Subcutaneous abdominal adipose tissue (tissue), 5 donors: ENCODE measurements at regions not wholly inside any gene's neighbourhood (a gene's known extent, or its start where the extent isn't known, plus 50 kb on each side); places are given as distances from the start of the nearest gene placed in this dataset.

Experiments
- H3K27ac ChIP-seq: one replicate; pipeline ENCODE4 v1.7.0; 2013; ENCODE audit warnings: low read depth, mild to moderate bottlenecking, inconsistent platforms, low read length, moderate library complexity
- H3K27me3 ChIP-seq, 5 donors: one replicate each; pipeline ENCODE4 v1.7.0; 2013; ENCODE audit warnings: low read length in 5 of 5, inconsistent platforms in 1 of 5; ENCODE audit not compliant: control insufficient read depth in 5 of 5, insufficient read depth in 4 of 5
- H3K36me3 ChIP-seq, 5 donors: one replicate each; pipeline ENCODE4 v1.7.0; 2013; ENCODE audit warnings: low read length in 5 of 5; ENCODE audit not compliant: control insufficient read depth in 5 of 5, insufficient read depth in 5 of 5
- H3K4me1 ChIP-seq, 5 donors: one replicate each; pipeline ENCODE4 v1.7.0; 2013; ENCODE audit warnings: low read length in 5 of 5, mild to moderate bottlenecking in 3 of 5, moderate library complexity in 1 of 5; ENCODE audit not compliant: control insufficient read depth in 5 of 5, insufficient read depth in 5 of 5
- H3K4me3 ChIP-seq, 5 donors: one replicate each; pipeline ENCODE4 v1.7.0; 2013; ENCODE audit warnings: low read length in 5 of 5, low read depth in 1 of 5
- H3K9ac ChIP-seq, 5 donors: one replicate each; pipeline ENCODE4 v1.7.0; 2013; ENCODE audit warnings: low read length in 5 of 5, mild to moderate bottlenecking in 4 of 5, moderate library complexity in 3 of 5
- H3K9me3 ChIP-seq, 5 donors: one replicate each; pipeline ENCODE4 v1.7.0; 2013; ENCODE audit warnings: low read length in 5 of 5; ENCODE audit not compliant: control insufficient read depth in 5 of 5
- donor health status: healthy.
- donor health status: healthy.
- donor health status: healthy.
- donor health status: healthy.
- donor health status: healthy.

DNA sequence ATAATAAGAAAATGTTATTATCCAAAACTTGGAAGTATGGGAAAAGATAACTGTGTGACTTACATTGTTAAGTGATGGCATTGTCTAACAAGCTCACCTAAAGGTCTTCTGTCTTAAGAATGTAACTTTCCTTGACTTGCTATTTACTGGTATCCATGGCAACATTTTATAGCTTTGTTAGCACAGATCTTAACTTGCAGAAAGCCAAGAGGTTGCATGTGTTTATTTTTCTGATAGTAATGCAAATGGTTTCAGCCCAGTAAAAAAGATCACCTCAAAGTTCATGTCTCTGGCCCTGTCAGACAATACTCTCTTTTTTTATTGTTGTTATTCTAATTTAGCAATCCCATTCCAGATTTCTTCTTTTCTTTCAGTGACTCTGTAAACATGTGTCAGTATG is 425.3 kb downstream of the SPRY1 start:
- Histone ChIP-seq H3K9me3 (no peaks in the 10 kb centered on the region), H3K27me3 (no peaks in the 10 kb centered on the region), H3K4me1 (peaks cover 0 to 6% (median 3%) of the 10 kb centered on the region in 5 donors), H3K4me3 (no peak overlapping the region), H3K36me3 (no peaks in the 10 kb centered on the region), H3K27ac (no peak overlapping the region), H3K9ac (no peak overlapping the region)

DNA sequence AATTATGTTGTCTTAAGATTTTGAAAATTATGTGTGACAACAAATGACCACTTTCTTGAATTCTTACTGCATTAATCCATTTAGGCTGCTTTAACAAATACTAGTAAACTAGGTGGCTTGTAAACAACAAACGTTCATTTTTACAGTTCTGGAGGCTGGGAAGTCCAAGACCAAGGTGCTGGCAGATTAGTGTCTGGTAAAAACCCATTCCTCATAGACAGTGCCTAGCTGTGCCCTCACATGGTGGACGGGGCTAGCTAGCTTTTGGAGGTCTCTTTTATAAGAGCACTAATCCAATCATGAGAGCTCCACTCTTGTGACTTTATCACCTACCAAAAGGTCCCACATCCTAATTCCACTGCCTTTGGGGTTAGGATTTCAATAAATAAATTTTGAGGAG is 425.8 kb downstream of the SPRY1 start:
- Histone ChIP-seq H3K27ac (no peak overlapping the region), H3K36me3 (no peaks in the 10 kb centered on the region), H3K9me3 (no peaks in the 10 kb centered on the region), H3K4me1 (peaks cover 0 to 6% (median 3%) of the 10 kb centered on the region in 5 donors), H3K27me3 (no peaks in the 10 kb centered on the region), H3K4me3 (no peak overlapping the region), H3K9ac (no peak overlapping the region)

GRCh38 chr4:123823244-123823643 is 426.6 kb downstream of the SPRY1 start:
- Histone ChIP-seq H3K27ac (no peak overlapping the region), H3K9me3 (no peaks in the 10 kb centered on the region)

DNA sequence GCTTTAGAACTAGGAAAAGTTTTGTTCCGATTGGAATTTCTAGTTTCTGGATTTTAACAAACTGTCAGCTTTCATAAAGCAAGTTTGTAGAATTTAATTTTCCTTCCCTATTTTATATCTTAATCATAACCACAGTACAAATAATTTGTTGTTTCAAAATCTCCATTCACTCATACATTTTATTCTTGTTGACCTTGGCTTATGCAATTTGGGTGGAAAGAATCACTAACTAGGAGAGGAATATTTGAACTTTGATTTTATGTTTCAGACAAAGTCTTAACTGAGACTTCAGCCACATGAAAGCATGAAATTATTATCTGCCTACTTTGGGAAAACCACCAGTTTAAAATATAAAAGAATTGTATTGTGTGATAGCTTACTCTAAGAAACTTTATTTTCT is 427.9 kb downstream of the SPRY1 start:
- Histone ChIP-seq H3K27me3 (no peaks in the 10 kb centered on the region), H3K4me3 (no peak overlapping the region), H3K27ac (no peak overlapping the region), H3K9me3 (peaks cover 0 to 2% (median 0%) of the 10 kb centered on the region in 5 donors), H3K36me3 (no peaks in the 10 kb centered on the region), H3K4me1 (peaks cover 0 to 5% (median 3%) of the 10 kb centered on the region in 5 donors), H3K9ac (no peak overlapping the region)

More at GRCh38 chr4:123823244-123823643, 426.6 kb downstream of the SPRY1 start:
- Histone ChIP-seq H3K27me3 (no peaks in the 10 kb centered on the region), H3K36me3 (no peaks in the 10 kb centered on the region), H3K4me3 (peak overlapping the region in 1 of 5 donors; percentile 17), H3K9ac (peak overlapping the region in 1 of 5 donors; percentile 20), H3K4me1 (peaks cover 0 to 6% (median 3%) of the 10 kb centered on the region in 5 donors)

- no peaks in the 10 kb centered on the region for H3K36me3 ChIP-seq
- peaks cover 0 to 2% (median 0%) of the 10 kb centered on the region in 5 donors for H3K9me3 ChIP-seq
- H3K4me3 ChIP-seq: no peak overlapping the region
Measured at GRCh38 chr4:123825596-123826291, 429.1 kb downstream of the SPRY1 start.

GRCh38 chr4:123826896-123827295 is 430.3 kb downstream of the SPRY1 start:
- Histone ChIP-seq H3K4me3 (no peak overlapping the region), H3K36me3 (no peaks in the 10 kb centered on the region), H3K4me1 (no peaks in the 10 kb centered on the region), H3K27ac (no peak overlapping the region), H3K27me3 (no peaks in the 10 kb centered on the region), H3K9me3 (peaks cover 0 to 2% (median 0%) of the 10 kb centered on the region in 5 donors), H3K9ac (no peak overlapping the region)

More at GRCh38 chr4:123825596-123826291, 429.1 kb downstream of the SPRY1 start:
- Histone ChIP-seq H3K4me1 (no peaks in the 10 kb centered on the region), H3K9ac (no peak overlapping the region), H3K27me3 (no peaks in the 10 kb centered on the region), H3K27ac (no peak overlapping the region)

- Histone ChIP-seq H3K9me3 (peaks cover 0 to 2% (median 0%) of the 10 kb centered on the region in 5 donors), H3K4me3 (no peak overlapping the region), H3K4me1 (peaks cover 0 to 2% (median 0%) of the 10 kb centered on the region in 5 donors), H3K9ac (no peak overlapping the region), H3K27ac (no peak overlapping the region), H3K36me3 (no peaks in the 10 kb centered on the region), H3K27me3 (no peaks in the 10 kb centered on the region)
Measured at GRCh38 chr4:123827511-123827910, 430.9 kb downstream of the SPRY1 start.

- Histone ChIP-seq H3K4me1 (peaks cover 0 to 5% (median 2%) of the 10 kb centered on the region in 5 donors), H3K9ac (no peak overlapping the region), H3K27me3 (no peaks in the 10 kb centered on the region), H3K9me3 (peaks cover 0 to 2% (median 0%) of the 10 kb centered on the region in 5 donors), H3K27ac (peak overlapping the region; percentile 61), H3K4me3 (no peak overlapping the region), H3K36me3 (no peaks in the 10 kb centered on the region)
Measured at GRCh38 chr4:123830930-123831329, 434.3 kb downstream of the SPRY1 start.

- Histone ChIP-seq H3K27ac (peak overlapping the region; percentile 61), H3K4me3 (no peak overlapping the region), H3K9me3 (peaks cover 0 to 2% (median 0%) of the 10 kb centered on the region in 5 donors), H3K36me3 (no peaks in the 10 kb centered on the region), H3K4me1 (peaks cover 0 to 5% (median 2%) of the 10 kb centered on the region in 5 donors), H3K9ac (no peak overlapping the region), H3K27me3 (no peaks in the 10 kb centered on the region)
Measured at GRCh38 chr4:123832173-123833026, 435.8 kb downstream of the SPRY1 start.

GRCh38 chr4:123833171-123833643 is 436.6 kb downstream of the SPRY1 start:
- Histone ChIP-seq H3K27ac (peak overlapping the region; percentile 42), H3K4me1 (peaks cover 0 to 5% (median 2%) of the 10 kb centered on the region in 5 donors), H3K27me3 (no peaks in the 10 kb centered on the region), H3K9me3 (peaks cover 0 to 2% (median 0%) of the 10 kb centered on the region in 5 donors), H3K4me3 (no peak overlapping the region), H3K36me3 (no peaks in the 10 kb centered on the region), H3K9ac (no peak overlapping the region)
